Activated T-cell treated with anti-CD3 and anti-CD28 coated beads, Interleukin-2, amount 50 U/mL, for 72 hours (primary cell): ENCODE measurements at regions not wholly inside any gene's neighbourhood (a gene's known extent, or its start where the extent isn't known, plus 50 kb on each side); places are given as distances from the start of the nearest gene placed in this dataset.
"Not testable (repeated sequence)": the region's sequence is repeated elsewhere in the genome, so short reads cannot be mapped to it uniquely, and the experiment has no call there.

ENCODE experiments used
- ATAC-seq, 2 donors: fragments of 150-1000 bp; cut with Tn5 transposase; replicated peaks in 1 of 2; 2 replicates each; pipeline ENCODE4 v1.10.0; 2021; ENCODE audit warnings: moderate library complexity in 2 of 2, mild to moderate bottlenecking in 1 of 2
- DNase-seq, 2 donors: peaks; one replicate each; pipeline ENCODE4 v3.0.0; 2021 to 2022; ENCODE audit warnings: mixed read lengths in 1 of 2
- H3K27ac Mint-ChIP-seq: one replicate; pipeline ENCODE4 v1.8.0; 2022; ENCODE audit warnings: mild to moderate bottlenecking, moderate library complexity, mixed read lengths
- H3K27me3 Mint-ChIP-seq: one replicate; pipeline ENCODE4 v1.8.0; 2022; ENCODE audit warnings: low read depth, mixed read lengths
- H3K36me3 Mint-ChIP-seq, 2 donors: one replicate each; pipeline ENCODE4 v1.8.0; 2022; ENCODE audit warnings: mixed read lengths in 2 of 2, mild to moderate bottlenecking in 1 of 2; ENCODE audit not compliant: insufficient read depth in 2 of 2
- H3K4me1 Mint-ChIP-seq: one replicate; pipeline ENCODE4 v1.8.0; 2022; ENCODE audit warnings: low read depth, mixed read lengths
- H3K4me3 Mint-ChIP-seq, 2 donors: one replicate each; pipeline ENCODE4 v1.8.0; 2022; ENCODE audit warnings: mild to moderate bottlenecking in 2 of 2, mixed read lengths in 2 of 2, moderate library complexity in 2 of 2
- H3K9me3 Mint-ChIP-seq, 2 donors: one replicate each; pipeline ENCODE4 v1.8.0; 2022; ENCODE audit warnings: mixed read lengths in 2 of 2

DNA sequence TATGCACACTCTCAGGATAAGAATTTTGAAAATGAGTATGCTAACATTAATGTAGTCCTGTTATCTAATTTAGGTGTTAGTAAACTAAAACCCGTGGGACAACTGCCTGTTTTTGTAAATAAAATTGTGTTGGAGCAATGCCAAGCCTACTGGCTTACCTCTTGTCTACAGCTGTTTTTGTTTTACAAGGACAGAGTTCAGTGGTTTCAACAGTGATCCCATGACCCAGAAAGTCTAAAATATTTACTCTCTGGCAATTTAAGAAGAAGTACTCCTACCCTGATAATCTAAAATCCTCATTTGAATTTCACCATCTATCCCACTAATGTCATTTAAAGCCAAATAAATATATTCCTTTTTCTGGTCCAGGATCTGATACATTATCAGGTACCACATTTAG, 132.9 kb downstream of the SPIN4 start:
- ATAC-seq, H3K4me1 Mint-ChIP-seq, H3K36me3 Mint-ChIP-seq, H3K27me3 Mint-ChIP-seq, H3K4me3 Mint-ChIP-seq, H3K27ac Mint-ChIP-seq, H3K9me3 Mint-ChIP-seq, DNase-seq: not testable (repeated sequence)

DNA sequence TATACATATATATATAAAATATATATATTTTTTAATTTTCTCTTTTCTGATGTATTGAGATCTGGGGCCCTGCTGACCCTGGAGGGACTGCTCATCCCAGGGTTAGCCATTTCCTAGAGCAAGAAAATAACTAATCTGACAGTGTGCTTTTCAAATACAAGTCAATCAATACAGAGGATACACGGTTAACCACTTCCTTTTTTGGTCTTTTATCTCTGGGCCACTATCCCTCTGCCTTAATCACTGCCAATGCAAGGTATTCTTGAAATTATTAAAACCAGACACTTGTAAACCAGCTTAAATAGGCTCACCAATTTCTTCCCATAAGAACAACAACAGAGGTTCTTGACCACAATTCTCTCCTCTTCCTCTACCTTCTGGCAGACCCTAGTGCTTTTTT, 133.6 kb downstream of the SPIN4 start:
- ATAC-seq, H3K27ac Mint-ChIP-seq: not testable (repeated sequence)

DNA sequence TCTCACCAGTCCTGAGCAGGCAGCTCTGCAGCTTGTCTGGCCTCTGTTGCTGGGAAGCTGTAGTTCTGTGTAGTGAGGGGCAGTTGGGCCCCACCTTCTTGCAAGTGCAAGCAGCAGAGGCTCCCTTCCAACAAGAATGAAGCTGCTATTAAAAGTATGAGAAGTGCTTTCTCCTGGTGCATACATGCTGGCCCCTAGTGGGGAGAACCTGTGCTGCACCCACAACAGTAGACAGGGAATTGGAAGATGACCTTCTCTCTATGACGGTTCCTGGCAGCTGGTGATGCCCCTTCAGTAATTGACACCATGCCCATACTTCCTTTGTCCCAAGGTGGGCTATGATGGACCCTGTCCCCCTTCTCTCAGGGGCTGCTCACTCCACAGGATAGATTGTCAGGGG, 141.5 kb downstream of the SPIN4 start:
- not testable (repeated sequence) for H3K27me3 Mint-ChIP-seq, H3K27ac Mint-ChIP-seq, H3K9me3 Mint-ChIP-seq, DNase-seq, H3K4me3 Mint-ChIP-seq, H3K36me3 Mint-ChIP-seq, H3K4me1 Mint-ChIP-seq, ATAC-seq

More for the DNA sequence above, 133.6 kb downstream of the SPIN4 start:
- not testable (repeated sequence) for H3K4me3 Mint-ChIP-seq, H3K9me3 Mint-ChIP-seq, H3K36me3 Mint-ChIP-seq, DNase-seq, H3K27me3 Mint-ChIP-seq, H3K4me1 Mint-ChIP-seq

DNA sequence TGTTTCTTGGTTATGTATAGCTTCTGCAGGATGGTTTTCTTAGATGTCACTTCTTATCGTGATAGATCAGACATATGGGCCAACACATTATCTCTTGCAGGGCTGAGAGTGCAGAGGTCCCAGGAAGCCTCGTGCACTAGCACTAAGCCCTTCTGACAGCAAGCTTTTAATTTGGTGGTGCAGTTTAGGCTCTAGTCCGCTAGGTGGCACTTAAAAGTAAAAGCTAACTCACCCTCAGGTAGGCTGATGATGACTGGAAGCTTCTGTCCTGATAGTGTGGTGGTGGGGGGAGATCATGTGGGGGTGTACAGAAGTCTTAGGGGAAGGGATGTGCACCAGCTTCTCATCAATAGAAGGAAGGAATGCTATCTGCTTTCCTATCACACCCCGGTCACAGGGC, 142.0 kb downstream of the SPIN4 start:
- not testable (repeated sequence) for H3K9me3 Mint-ChIP-seq, H3K4me1 Mint-ChIP-seq, H3K27ac Mint-ChIP-seq, H3K4me3 Mint-ChIP-seq, H3K27me3 Mint-ChIP-seq, ATAC-seq, DNase-seq, H3K36me3 Mint-ChIP-seq

DNA sequence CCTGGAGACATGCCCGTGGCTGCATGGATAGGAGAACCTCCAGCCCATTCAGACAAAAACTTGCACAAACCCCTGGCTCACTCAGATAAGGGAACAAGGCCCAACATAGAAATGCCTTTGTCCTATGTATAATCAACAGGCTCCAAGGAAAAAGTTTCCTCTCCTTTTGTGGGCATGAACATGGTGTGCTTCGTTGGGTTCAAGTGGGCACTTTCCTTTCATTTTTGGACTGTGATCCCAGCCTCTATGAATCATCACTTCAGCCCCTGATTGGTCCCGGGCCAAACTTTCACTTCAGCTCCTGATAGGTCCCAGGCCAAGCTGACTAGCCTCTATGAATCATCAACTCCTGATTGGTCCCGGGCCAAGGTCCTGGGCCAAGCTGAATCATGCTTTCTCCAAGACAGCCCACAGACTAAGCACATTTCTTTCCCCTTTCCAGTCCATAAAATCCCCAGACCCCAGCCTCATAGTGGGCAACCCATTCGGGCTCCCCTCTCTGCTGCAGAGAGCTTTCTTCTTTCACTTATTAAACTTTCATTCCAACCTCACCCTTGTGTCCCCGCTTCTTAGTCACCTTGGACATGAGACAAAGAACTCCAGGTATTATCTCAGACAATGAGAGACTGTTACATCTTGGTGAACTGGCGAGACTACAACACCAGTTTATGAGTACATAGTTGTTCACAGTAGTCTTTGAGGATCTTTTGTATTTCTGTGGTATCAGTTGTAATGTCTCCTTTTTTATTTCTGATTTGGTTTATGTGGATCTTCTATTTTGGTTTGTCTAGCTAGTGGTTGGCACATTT, 146.7 kb downstream of the SPIN4 start:
- H3K36me3 Mint-ChIP-seq, H3K4me1 Mint-ChIP-seq, DNase-seq, H3K9me3 Mint-ChIP-seq, H3K27me3 Mint-ChIP-seq, ATAC-seq, H3K4me3 Mint-ChIP-seq, H3K27ac Mint-ChIP-seq: not testable (repeated sequence)

DNA sequence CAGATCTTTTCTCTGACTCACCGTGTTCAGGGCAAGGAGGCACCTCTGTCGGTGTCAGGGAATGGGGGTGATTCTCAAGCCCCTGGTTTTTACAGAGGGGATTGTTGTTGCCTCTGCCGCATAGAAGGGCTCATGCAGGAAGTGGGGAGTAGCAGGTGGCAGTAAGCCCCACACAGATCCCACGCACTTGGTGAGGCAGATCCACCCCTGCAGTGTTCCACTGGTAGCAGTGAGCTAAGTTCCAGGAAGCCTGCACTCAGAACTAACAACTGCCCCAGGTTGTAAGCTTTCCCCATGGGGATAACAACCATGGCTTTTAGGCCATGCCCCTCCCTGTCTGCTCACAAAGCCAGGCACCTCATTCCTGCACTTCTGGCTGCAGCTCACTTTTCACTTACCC, 149.1 kb downstream of the SPIN4 start:
- not testable (repeated sequence) for ATAC-seq, H3K4me1 Mint-ChIP-seq, H3K36me3 Mint-ChIP-seq, H3K27ac Mint-ChIP-seq, H3K9me3 Mint-ChIP-seq, DNase-seq, H3K4me3 Mint-ChIP-seq, H3K27me3 Mint-ChIP-seq

DNA sequence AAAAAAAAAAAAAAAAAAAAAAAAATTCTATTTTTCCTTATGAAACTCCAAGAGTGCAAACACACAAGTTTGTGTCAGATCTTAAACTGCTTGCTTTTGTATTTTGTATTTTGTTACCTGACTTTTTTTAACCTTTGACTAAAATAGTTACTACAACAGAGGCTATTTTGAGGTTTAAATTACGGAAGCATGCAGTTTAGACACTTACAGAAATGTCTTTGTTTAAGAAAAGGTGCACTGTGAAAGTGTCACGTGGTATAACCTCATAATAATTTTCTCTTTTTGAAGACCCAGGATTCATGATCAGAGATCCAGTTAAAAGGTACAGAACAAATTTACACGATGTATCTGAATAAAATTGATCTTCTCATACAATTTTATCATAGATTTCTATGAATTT, 152.4 kb downstream of the SPIN4 start:
- not testable (repeated sequence) for H3K27ac Mint-ChIP-seq, H3K4me1 Mint-ChIP-seq, H3K36me3 Mint-ChIP-seq, H3K4me3 Mint-ChIP-seq, ATAC-seq, H3K9me3 Mint-ChIP-seq, DNase-seq, H3K27me3 Mint-ChIP-seq

DNA sequence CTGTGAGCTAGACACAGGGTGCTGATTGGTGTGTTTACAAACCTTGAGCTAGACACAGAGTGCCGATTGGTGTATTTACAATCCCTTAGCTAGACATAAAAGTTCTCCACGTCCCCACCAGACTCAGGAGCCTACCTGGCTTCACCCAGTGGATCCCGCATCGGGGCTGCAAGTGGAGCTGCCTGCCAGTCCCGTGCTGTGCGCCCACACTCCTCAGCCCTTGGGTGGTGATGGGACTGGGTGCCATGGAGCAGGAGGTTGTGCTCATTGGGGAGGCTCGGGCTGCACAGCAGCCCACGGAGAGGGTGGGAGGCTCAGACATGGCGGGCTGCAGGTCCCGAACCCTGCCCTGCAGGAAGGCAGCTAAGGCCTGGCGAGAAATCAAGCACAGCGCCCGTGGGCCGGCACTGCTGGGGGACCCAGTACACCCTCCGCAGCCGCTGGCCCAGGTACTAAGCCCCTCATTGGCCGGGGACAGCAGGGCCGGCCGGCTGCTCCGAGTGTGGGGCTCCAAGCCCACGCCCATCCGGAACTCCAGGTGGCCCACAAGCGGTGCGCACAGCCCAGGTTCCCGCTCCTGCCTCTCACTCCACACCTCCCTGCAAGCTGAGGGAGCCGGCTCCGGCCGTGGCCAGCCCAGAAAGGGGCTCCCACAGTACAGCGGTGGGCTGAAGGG, 158.6 kb downstream of the SPIN4 start:
- not testable (repeated sequence) for H3K4me3 Mint-ChIP-seq, ATAC-seq, H3K36me3 Mint-ChIP-seq, DNase-seq, H3K27me3 Mint-ChIP-seq, H3K4me1 Mint-ChIP-seq, H3K27ac Mint-ChIP-seq, H3K9me3 Mint-ChIP-seq

DNA sequence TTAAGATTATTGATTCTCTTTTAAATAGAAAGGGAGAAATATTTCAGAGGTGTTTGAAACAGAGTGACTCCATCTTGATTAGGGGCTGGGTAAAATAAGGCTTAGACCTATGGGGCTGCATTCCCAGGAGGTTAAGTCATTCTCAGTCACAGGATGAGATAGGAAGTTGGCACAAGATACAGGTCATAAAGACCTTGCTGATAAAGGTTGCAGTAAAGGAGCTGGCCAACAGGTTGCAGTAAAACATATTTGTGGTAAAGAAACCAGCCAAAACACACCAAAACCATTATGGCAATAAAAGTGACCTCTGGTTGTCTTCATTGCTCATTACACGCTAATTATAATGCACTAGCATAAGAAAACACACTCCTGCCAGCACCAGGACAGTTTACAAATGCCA, 165.0 kb downstream of the SPIN4 start:
- Mint-ChIP-seq H3K27me3 (no peaks in the 10 kb centered on the region), H3K9me3 (no peaks in the 10 kb centered on the region), H3K4me3 (no peak overlapping the region), H3K27ac (no peak overlapping the region), H3K36me3 (peaks cover 0 to 3% of the 10 kb centered on the region in 2 donors), H3K4me1 (no peaks in the 10 kb centered on the region)
- DNase-seq (no peak), ATAC-seq (no peak)

DNA sequence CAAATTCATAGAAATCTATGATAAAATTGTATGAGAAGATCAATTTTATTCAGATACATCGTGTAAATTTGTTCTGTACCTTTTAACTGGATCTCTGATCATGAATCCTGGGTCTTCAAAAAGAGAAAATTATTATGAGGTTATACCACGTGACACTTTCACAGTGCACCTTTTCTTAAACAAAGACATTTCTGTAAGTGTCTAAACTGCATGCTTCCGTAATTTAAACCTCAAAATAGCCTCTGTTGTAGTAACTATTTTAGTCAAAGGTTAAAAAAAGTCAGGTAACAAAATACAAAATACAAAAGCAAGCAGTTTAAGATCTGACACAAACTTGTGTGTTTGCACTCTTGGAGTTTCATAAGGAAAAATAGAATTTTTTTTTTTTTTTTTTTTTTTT, 171.3 kb downstream of the SPIN4 start:
- not testable (repeated sequence) for H3K4me3 Mint-ChIP-seq, H3K36me3 Mint-ChIP-seq, H3K4me1 Mint-ChIP-seq, ATAC-seq, H3K27ac Mint-ChIP-seq, H3K27me3 Mint-ChIP-seq, H3K9me3 Mint-ChIP-seq, DNase-seq

DNA sequence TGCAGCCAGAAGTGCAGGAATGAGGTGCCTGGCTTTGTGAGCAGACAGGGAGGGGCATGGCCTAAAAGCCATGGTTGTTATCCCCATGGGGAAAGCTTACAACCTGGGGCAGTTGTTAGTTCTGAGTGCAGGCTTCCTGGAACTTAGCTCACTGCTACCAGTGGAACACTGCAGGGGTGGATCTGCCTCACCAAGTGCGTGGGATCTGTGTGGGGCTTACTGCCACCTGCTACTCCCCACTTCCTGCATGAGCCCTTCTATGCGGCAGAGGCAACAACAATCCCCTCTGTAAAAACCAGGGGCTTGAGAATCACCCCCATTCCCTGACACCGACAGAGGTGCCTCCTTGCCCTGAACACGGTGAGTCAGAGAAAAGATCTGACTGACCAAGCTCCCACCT, 174.6 kb downstream of the SPIN4 start:
- not testable (repeated sequence) for H3K4me3 Mint-ChIP-seq, ATAC-seq, H3K27me3 Mint-ChIP-seq

DNA sequence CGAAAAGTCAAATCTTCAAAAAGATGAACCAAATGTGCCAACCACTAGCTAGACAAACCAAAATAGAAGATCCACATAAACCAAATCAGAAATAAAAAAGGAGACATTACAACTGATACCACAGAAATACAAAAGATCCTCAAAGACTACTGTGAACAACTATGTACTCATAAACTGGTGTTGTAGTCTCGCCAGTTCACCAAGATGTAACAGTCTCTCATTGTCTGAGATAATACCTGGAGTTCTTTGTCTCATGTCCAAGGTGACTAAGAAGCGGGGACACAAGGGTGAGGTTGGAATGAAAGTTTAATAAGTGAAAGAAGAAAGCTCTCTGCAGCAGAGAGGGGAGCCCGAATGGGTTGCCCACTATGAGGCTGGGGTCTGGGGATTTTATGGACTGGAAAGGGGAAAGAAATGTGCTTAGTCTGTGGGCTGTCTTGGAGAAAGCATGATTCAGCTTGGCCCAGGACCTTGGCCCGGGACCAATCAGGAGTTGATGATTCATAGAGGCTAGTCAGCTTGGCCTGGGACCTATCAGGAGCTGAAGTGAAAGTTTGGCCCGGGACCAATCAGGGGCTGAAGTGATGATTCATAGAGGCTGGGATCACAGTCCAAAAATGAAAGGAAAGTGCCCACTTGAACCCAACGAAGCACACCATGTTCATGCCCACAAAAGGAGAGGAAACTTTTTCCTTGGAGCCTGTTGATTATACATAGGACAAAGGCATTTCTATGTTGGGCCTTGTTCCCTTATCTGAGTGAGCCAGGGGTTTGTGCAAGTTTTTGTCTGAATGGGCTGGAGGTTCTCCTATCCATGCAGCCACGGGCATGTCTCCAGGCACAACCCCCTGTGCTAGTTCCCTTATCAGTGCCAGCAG, 177.1 kb downstream of the SPIN4 start:
- not testable (repeated sequence) for H3K4me1 Mint-ChIP-seq, H3K4me3 Mint-ChIP-seq, H3K36me3 Mint-ChIP-seq, ATAC-seq, H3K9me3 Mint-ChIP-seq, DNase-seq, H3K27ac Mint-ChIP-seq, H3K27me3 Mint-ChIP-seq

More for the DNA sequence above, 174.6 kb downstream of the SPIN4 start:
- not testable (repeated sequence) for H3K27ac Mint-ChIP-seq, H3K9me3 Mint-ChIP-seq, DNase-seq, H3K36me3 Mint-ChIP-seq, H3K4me1 Mint-ChIP-seq

DNA sequence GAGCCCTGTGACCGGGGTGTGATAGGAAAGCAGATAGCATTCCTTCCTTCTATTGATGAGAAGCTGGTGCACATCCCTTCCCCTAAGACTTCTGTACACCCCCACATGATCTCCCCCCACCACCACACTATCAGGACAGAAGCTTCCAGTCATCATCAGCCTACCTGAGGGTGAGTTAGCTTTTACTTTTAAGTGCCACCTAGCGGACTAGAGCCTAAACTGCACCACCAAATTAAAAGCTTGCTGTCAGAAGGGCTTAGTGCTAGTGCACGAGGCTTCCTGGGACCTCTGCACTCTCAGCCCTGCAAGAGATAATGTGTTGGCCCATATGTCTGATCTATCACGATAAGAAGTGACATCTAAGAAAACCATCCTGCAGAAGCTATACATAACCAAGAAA, 181.7 kb downstream of the SPIN4 start:
- H3K4me1 Mint-ChIP-seq, DNase-seq, H3K9me3 Mint-ChIP-seq, H3K36me3 Mint-ChIP-seq, H3K4me3 Mint-ChIP-seq, H3K27ac Mint-ChIP-seq, ATAC-seq, H3K27me3 Mint-ChIP-seq: not testable (repeated sequence)
